DND-41 (cell line): ENCODE measurements at regions not wholly inside any gene's neighbourhood (a gene's known extent, or its start where the extent isn't known, plus 50 kb on each side); places are given as distances from the start of the nearest gene placed in this dataset.

Experiments
- ATAC-seq: fragments of 200-7000 bp; cut with Tn5 transposase; 3 replicates; pipeline ENCODE4 v1.9.1; 2021; ENCODE audit warnings: low read depth; ENCODE audit not compliant: insufficient read depth
- DNase-seq: peaks from one replicate; pipeline ENCODE4 v3.0.0-alpha.2; 2020
- H2AFZ ChIP-seq: 2 replicates; pipeline ENCODE4 v1.6.0; 2012; ENCODE audit warnings: low read depth, low read length
- H3K27ac ChIP-seq: 2 replicates; pipeline ENCODE4 v1.5.1; 2012; ENCODE audit warnings: low read length, inconsistent platforms
- H3K27me3 ChIP-seq: fragments of 200-600 bp; sonication (generic); 2 replicates; pipeline ENCODE4 v1.6.0; 2012; ENCODE audit warnings: low read length, mild to moderate bottlenecking, inconsistent platforms; ENCODE audit not compliant: insufficient read depth, poor library complexity
- H3K36me3 ChIP-seq: 2 replicates; pipeline ENCODE4 v1.5.1; 2012; ENCODE audit warnings: low read length, inconsistent platforms; ENCODE audit not compliant: insufficient read depth
- H3K4me1 ChIP-seq: 2 replicates; pipeline ENCODE4 v1.5.1; 2012; ENCODE audit warnings: mild to moderate bottlenecking, low read length; ENCODE audit not compliant: insufficient read depth
- H3K4me2 ChIP-seq: 2 replicates; pipeline ENCODE4 v1.6.0; 2012; ENCODE audit warnings: mild to moderate bottlenecking, moderate library complexity, low read length, inconsistent platforms; ENCODE audit not compliant: insufficient read depth
- H3K4me3 ChIP-seq, 2 experiments: fragments of 200-600 bp in 1 of 2; shearing (Covaris generic) in 1 of 2; 2 replicates each; pipeline ENCODE4 v1.5.1; 2012 to 2016; ENCODE audit warnings: inconsistent platforms in 2 of 2, low read length in 2 of 2, mild to moderate bottlenecking in 2 of 2, low read depth in 1 of 2, moderate library complexity in 1 of 2
- H3K79me2 ChIP-seq: 2 replicates; pipeline ENCODE4 v1.6.0; 2012; ENCODE audit warnings: low read length, inconsistent platforms; ENCODE audit not compliant: insufficient read depth
- H3K9ac ChIP-seq: 2 replicates; pipeline ENCODE4 v1.6.0; 2012; ENCODE audit warnings: low read depth, mild to moderate bottlenecking, inconsistent platforms, low read length, moderate library complexity
- H3K9me3 ChIP-seq: 2 replicates; pipeline ENCODE4 v1.5.1; 2012; ENCODE audit warnings: low read length, moderate library complexity, mild to moderate bottlenecking, inconsistent platforms; ENCODE audit not compliant: insufficient read depth, severe bottlenecking
- H4K20me1 ChIP-seq: 2 replicates; pipeline ENCODE4 v1.6.0; 2012; ENCODE audit warnings: low read length; ENCODE audit not compliant: insufficient read depth
- EZH2 ChIP-seq: IDR thresholded peaks from 3 replicates; pipeline ENCODE4 v1.6.1; 2012; ENCODE audit warnings: borderline replicate concordance, low read depth, mild to moderate bottlenecking, moderate library complexity, low read length, inconsistent platforms; ENCODE audit not compliant: severe bottlenecking
- TF ChIP-seq, protein P1 (sequence below): IDR thresholded peaks from 2 replicates; pipeline ENCODE4 v1.5.1; 2012; ENCODE audit warnings: borderline replicate concordance, low read length, moderate library complexity, mild to moderate bottlenecking; ENCODE audit not compliant: poor library complexity, severe bottlenecking; ENCODE audit errors: extremely low read depth

DNA sequence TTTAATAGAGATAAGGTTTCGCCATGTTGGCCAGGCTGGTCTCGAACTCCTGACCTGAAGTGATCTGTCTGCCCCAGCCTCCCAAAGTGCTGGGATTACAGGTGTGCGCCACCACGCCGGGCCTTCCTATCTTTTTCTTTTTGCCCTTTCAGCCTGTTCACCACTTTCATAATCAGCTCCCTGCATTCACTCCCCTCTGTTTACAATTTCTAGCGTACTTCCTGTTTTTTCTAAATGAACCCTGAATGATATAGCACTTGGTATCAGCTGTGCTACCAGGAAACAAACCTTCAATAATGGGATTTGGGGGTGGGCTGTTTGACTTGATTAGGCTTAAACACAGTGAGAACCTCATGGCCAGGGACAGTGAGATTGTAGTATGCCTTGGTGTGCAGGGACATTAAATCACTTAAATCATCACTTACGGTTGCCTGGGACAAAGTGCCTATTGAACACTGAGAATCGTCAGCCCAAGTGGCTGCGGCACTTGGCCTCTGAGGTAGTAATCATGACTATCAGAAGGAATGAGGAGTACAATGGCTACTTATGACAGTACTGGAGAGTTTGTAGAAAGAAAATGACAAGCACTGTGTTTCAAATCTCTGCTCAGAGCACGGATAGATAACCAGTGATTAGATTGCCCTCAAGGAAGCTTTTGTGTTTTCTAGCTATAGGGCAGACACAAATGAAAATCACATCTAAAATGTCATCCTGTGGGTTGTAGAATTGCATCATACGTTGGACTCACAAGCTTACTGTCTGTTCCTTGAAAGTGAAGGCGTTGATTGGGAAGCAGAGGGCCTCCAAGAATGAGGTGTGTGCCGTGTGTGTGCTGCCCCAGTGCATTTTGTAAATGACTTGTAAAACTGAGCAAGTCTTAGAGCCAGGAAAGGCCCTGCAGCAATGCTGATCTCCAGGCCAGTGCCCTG is 661.8 kb downstream of the MATN1 start:
- Histone ChIP-seq H3K4me3 (no peak overlapping the region), H3K27me3 (peaks cover 10% of the 10 kb centered on the region), H2AFZ (no peak overlapping the region), H3K4me2 (no peak overlapping the region), H3K9ac (no peak overlapping the region), H3K79me2 (no peaks in the 10 kb centered on the region), H3K4me1 (no peaks in the 10 kb centered on the region), H3K27ac (no peak overlapping the region), H3K36me3 (no peaks in the 10 kb centered on the region), H3K9me3 (no peaks in the 10 kb centered on the region), H4K20me1 (no peaks in the 10 kb centered on the region)
- no peak for ATAC-seq
- TF ChIP-seq EZH2, result no peak
- TF ChIP-seq, protein P1, sequence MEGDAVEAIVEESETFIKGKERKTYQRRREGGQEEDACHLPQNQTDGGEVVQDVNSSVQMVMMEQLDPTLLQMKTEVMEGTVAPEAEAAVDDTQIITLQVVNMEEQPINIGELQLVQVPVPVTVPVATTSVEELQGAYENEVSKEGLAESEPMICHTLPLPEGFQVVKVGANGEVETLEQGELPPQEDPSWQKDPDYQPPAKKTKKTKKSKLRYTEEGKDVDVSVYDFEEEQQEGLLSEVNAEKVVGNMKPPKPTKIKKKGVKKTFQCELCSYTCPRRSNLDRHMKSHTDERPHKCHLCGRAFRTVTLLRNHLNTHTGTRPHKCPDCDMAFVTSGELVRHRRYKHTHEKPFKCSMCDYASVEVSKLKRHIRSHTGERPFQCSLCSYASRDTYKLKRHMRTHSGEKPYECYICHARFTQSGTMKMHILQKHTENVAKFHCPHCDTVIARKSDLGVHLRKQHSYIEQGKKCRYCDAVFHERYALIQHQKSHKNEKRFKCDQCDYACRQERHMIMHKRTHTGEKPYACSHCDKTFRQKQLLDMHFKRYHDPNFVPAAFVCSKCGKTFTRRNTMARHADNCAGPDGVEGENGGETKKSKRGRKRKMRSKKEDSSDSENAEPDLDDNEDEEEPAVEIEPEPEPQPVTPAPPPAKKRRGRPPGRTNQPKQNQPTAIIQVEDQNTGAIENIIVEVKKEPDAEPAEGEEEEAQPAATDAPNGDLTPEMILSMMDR, result no peak
- no peak for DNase-seq

GRCh38 chr1:30060738-30061137 is 662.6 kb downstream of the MATN1 start:
- Histone ChIP-seq H3K4me2 (no peak overlapping the region), H2AFZ (no peak overlapping the region), H3K4me1 (no peaks in the 10 kb centered on the region), H3K4me3 (no peak overlapping the region), H3K9ac (no peak overlapping the region), H3K9me3 (no peaks in the 10 kb centered on the region), H4K20me1 (no peaks in the 10 kb centered on the region), H3K27ac (no peak overlapping the region), H3K27me3 (peaks cover 13% of the 10 kb centered on the region), H3K36me3 (no peaks in the 10 kb centered on the region), H3K79me2 (no peaks in the 10 kb centered on the region)
- ATAC-seq, result no peak
- DNase-seq, result no peak
- TF ChIP-seq, protein P1, result no peak
- TF ChIP-seq EZH2, result no peak

GRCh38 chr1:30058970-30059369 is 664.4 kb downstream of the MATN1 start:
- peaks cover 14% of the 10 kb centered on the region for H3K27me3 ChIP-seq
- DNase-seq (no peak), ATAC-seq (no peak)
- no peak overlapping the region for H3K4me3 ChIP-seq
- no peaks in the 10 kb centered on the region for H3K9me3 ChIP-seq
- no peak overlapping the region for H3K9ac ChIP-seq
- no peak overlapping the region for H3K4me2 ChIP-seq
- H3K79me2 ChIP-seq, result no peaks in the 10 kb centered on the region
- H3K36me3 ChIP-seq, result no peaks in the 10 kb centered on the region
- TF ChIP-seq, protein P1, result no peak
- TF ChIP-seq EZH2, result no peak
- no peak overlapping the region for H3K27ac ChIP-seq
- H4K20me1 ChIP-seq, result no peaks in the 10 kb centered on the region
- H3K4me1 ChIP-seq, result no peaks in the 10 kb centered on the region
- H2AFZ ChIP-seq, result no peak overlapping the region
